NOMO-1 treated with DMSO at 0.1 percent for 48 hours (cell line): ENCODE measurements at regions not wholly inside any gene's neighbourhood (a gene's known extent, or its start where the extent isn't known, plus 50 kb on each side); places are given as distances from the start of the nearest gene placed in this dataset.
"Not testable (repeated sequence)": the region's sequence is repeated elsewhere in the genome, so short reads cannot be mapped to it uniquely, and the experiment has no call there.

Experiments
- DNase-seq: peaks from one replicate; lab custom pipeline; 2025; ENCODE audit not compliant: unreplicated experiment; lab: John Stamatoyannopoulos, UW

GRCh38 chr1:173341971-173342370, 134.8 kb upstream of the TNFSF4 start:
- no peak for DNase-seq

- no peak for DNase-seq
These were observed 134.4 kb upstream of the PRDX6 start for GRCh38 chr1:173342736-173343135.

GRCh38 chr1:173344034-173344743, 132.9 kb upstream of the PRDX6 start:
- DNase-seq = no peak

- DNase-seq = no peak
These were observed 129.8 kb upstream of the PRDX6 start for GRCh38 chr1:173347282-173347818.

GRCh38 chr1:173352635-173353034, 124.5 kb upstream of the PRDX6 start:
- not testable (repeated sequence) for DNase-seq

- DNase-seq = no peak
These were observed 123.8 kb upstream of the PRDX6 start for GRCh38 chr1:173353350-173353749.

- no peak for DNase-seq
These were observed 122.2 kb upstream of the PRDX6 start for GRCh38 chr1:173354937-173355280.

- DNase-seq = no peak
These were observed 121.7 kb upstream of the PRDX6 start for GRCh38 chr1:173355281-173356031.

GRCh38 chr1:173356191-173356762, 120.9 kb upstream of the PRDX6 start:
- no peak for DNase-seq

GRCh38 chr1:173360487-173361063, 116.6 kb upstream of the PRDX6 start:
- peak; percentile 79 for DNase-seq

GRCh38 chr1:173362543-173362942, 114.6 kb upstream of the PRDX6 start:
- no peak for DNase-seq

GRCh38 chr1:173364827-173365226, 112.3 kb upstream of the PRDX6 start:
- DNase-seq = no peak

- DNase-seq = no peak
These were observed 111.8 kb upstream of the PRDX6 start for GRCh38 chr1:173365341-173365740.

- DNase-seq = no peak
These were observed 110.0 kb upstream of the PRDX6 start for GRCh38 chr1:173367136-173367535.

GRCh38 chr1:173370586-173370985, 106.5 kb upstream of the PRDX6 start:
- not testable (repeated sequence) for DNase-seq

- not testable (repeated sequence) for DNase-seq
These were observed 101.1 kb upstream of the PRDX6 start for GRCh38 chr1:173376065-173376464.

GRCh38 chr1:173377266-173377665, 99.9 kb upstream of the PRDX6 start:
- no peak for DNase-seq

GRCh38 chr1:173383351-173383750, 93.8 kb upstream of the PRDX6 start:
- no peak for DNase-seq

GRCh38 chr1:173388352-173388751, 88.8 kb upstream of the PRDX6 start:
- no peak for DNase-seq

GRCh38 chr1:173392895-173393658, 84.1 kb upstream of the PRDX6 start:
- DNase-seq = no peak

GRCh38 chr1:173393659-173394000, 83.5 kb upstream of the PRDX6 start:
- no peak for DNase-seq
